Activated CD8-positive, alpha-beta T cell treated with anti-CD3 and anti-CD28 coated beads, Interleukin-2, amount 10 ng/mL, durations not matched to agents 7 days and 5 days (primary cell): ENCODE measurements at regions not wholly inside any gene's neighbourhood (a gene's known extent, or its start where the extent isn't known, plus 50 kb on each side); places are given as distances from the start of the nearest gene placed in this dataset.

Experiments
- ATAC-seq: fragments of 150-1000 bp; cut with Tn5 transposase; one replicate; pipeline ENCODE4 v1.10.0; 2021; ENCODE audit warnings: moderate library complexity
- CTCF ChIA-PET: fragments of 350-600 bp; sonication (Branson Sonifier 250); formaldehyde crosslinking; loops from one replicate; lab custom pipeline; 2021; ENCODE audit warnings: antibody characterized with exemption; lab: Charles Lee
- POLR2A ChIA-PET: fragments of 350-600 bp; sonication (Branson Sonifier 250); formaldehyde crosslinking; loops from one replicate; lab custom pipeline; 2021; ENCODE audit warnings: antibody characterized with exemption; lab: Charles Lee
- DNase-seq: peaks from one replicate; pipeline ENCODE4 v3.0.0-alpha.2; 2020
- H3K27ac Mint-ChIP-seq: one replicate; pipeline ENCODE4 v1.8.0; 2021; ENCODE audit warnings: mild to moderate bottlenecking, mixed read lengths
- H3K27me3 Mint-ChIP-seq: one replicate; pipeline ENCODE4 v1.8.0; 2021; ENCODE audit warnings: low read depth, mixed read lengths
- H3K36me3 Mint-ChIP-seq: one replicate; pipeline ENCODE4 v1.8.0; 2021; ENCODE audit warnings: low read depth, mixed read lengths
- H3K4me1 Mint-ChIP-seq: one replicate; pipeline ENCODE4 v1.8.0; 2021; ENCODE audit warnings: low read depth, mixed read lengths
- H3K4me3 Mint-ChIP-seq: one replicate; pipeline ENCODE4 v1.8.0; 2021; ENCODE audit warnings: mild to moderate bottlenecking, mixed read lengths
- H3K9me3 Mint-ChIP-seq: one replicate; pipeline ENCODE4 v1.8.0; 2022; ENCODE audit warnings: mixed read lengths; ENCODE audit not compliant: insufficient read depth

DNA sequence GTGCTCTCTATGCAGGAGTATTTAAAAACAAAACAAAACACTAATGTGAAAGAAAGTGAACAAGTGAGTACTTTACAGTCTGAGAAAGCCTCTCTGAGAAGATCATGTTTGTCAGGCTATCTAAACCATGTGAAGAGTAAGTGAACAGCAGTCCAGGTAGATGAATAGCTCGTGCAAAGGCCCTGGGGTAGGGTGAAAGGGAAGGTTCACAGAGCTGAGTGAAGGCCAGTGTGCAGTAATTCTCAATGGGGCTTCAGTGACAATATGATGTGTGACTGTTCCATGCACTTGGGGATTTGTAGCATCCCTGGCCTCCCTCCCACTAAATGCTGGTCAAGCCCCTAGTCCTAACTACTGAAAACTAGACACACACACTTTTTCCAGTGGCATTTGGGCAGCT lies 488.9 kb upstream of the JARID2 start:
- ChIA-PET POLR2A (no interaction called here), CTCF (no interaction called here)
- Mint-ChIP-seq H3K9me3 (no peaks in the 10 kb centered on the region), H3K27me3 (peaks cover 3% of the 10 kb centered on the region), H3K36me3 (no peaks in the 10 kb centered on the region), H3K27ac (no peak overlapping the region), H3K4me1 (peaks cover 2% of the 10 kb centered on the region), H3K4me3 (no peak overlapping the region)
- DNase-seq = no peak
- ATAC-seq = no peak

DNA sequence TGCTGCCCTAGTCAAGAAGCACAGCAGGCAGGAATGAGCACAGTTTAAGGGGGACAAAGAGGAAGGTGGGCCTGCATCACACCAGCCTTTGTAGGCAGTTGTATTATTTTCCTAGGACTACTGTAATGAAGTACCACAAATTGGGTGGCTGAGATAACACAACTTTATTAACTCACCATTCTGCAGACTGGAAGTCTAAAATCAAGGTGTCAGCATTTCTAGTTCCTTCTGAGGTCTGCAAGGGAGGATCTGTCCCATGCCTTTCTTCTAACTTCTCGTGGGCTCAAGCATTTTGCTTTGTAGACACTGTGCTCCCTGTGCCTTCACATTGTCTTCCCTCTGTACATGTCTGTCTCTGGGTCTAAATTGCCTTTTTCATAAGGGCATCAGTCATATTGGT lies 488.5 kb upstream of the JARID2 start:
- ChIA-PET CTCF (no interaction called here), POLR2A (no interaction called here)
- H3K36me3 Mint-ChIP-seq = no peaks in the 10 kb centered on the region
- H3K27ac Mint-ChIP-seq = no peak overlapping the region
- H3K9me3 Mint-ChIP-seq = no peaks in the 10 kb centered on the region
- peaks cover 2% of the 10 kb centered on the region for H3K4me1 Mint-ChIP-seq
- no peak overlapping the region for H3K4me3 Mint-ChIP-seq
- DNase-seq (no peak), ATAC-seq (no peak)
- H3K27me3 Mint-ChIP-seq = peaks cover 3% of the 10 kb centered on the region

DNA sequence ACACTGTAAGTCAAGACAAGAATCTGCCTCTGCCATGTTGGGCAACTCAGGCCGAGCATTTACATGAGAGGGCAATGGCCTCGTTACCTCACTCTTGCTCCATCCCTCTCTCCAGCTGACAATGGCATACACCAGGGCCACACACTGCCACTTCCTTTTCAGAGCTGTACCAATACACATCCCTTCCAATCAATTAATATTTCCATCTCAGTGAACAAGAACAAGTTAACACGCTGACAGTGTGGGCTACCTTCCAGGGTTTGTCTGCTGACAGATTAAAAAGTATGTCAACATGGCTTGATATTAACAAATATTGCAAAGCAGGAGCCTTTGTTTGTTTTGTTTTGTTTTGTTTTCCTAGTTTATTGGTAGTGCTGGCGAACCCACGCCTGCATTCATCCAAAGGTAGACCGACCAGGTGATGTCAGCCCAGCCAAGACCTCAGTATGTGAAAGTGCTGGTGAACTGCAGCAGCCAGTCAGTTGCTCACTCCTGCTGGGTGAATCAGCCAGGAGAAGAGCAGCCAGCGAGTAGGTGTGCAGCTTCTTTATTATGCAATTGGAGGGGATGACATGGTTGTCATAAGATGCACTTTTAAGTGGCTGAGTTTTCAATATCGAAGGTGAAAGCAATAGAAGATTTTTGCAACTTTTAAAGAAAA lies 487.3 kb upstream of the JARID2 start:
- Mint-ChIP-seq H3K4me3 (no peak overlapping the region), H3K27me3 (peaks cover 3% of the 10 kb centered on the region), H3K36me3 (no peaks in the 10 kb centered on the region), H3K9me3 (no peaks in the 10 kb centered on the region), H3K4me1 (peaks cover 2% of the 10 kb centered on the region), H3K27ac (no peak overlapping the region)
- POLR2A ChIA-PET = interaction anchor here (0.6 kb wide), 1 partner anchor 479 kb away, joined by 4 read pairs; no protein-coding TSS in a partner anchor
- DNase-seq (no peak), ATAC-seq (no peak)
- CTCF ChIA-PET = no interaction called here

DNA sequence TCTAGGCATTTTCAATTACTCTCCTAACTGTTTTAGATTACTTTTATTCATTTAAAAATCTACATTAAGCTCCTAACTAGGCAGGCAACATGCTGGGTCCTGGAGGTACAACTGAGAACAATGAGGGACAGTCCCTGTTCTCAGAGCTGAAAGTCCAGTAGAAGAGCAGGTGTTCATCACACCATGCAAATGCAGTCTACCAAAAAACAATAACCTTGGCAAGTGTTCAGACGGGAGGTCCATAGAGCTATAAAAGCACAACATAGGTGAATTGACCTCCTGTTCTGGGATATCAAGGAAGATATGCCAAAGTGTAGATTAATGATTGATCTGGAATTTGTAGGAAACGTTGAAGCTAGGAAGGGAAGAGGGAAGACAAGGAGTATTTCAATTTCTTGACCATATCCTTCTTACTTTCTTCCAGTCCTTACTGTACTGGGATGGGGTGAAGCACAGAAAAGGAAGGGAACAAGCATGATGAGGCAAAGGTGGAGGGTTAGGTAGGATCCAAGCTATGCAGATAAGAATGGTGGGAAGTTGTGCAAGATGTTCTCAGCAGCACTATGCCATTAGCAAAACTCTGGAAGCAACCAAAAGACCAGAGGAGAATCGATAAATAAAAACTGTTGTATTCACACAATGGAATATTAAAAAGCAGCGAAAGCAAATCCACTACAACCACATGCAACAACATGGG lies 485.7 kb upstream of the JARID2 start:
- Mint-ChIP-seq H3K36me3 (no peaks in the 10 kb centered on the region), H3K27me3 (peaks cover 3% of the 10 kb centered on the region), H3K9me3 (no peaks in the 10 kb centered on the region), H3K4me3 (no peak overlapping the region), H3K27ac (no peak overlapping the region), H3K4me1 (no peaks in the 10 kb centered on the region)
- POLR2A ChIA-PET = no interaction called here
- CTCF ChIA-PET = no interaction called here
- ATAC-seq = no peak
- DNase-seq = no peak

DNA sequence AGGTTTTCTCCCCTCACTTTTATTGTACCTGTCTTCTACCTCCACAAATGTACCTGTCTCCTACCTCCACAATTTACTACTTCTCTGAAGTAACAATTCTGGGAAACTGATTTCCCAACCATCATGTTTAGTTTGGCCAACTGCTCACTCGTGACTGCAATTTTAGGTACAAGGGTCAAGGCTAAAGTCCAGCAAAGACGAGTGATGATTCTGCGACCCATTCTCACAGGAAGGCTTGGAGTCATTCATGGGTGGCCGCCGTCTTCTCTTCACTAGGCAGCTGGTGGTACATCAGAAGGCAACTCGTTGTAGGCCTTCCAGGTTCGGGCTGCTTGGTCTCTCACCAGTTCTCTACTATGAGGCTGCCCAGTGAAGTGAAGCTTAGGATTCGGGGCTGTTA lies 483.8 kb upstream of the JARID2 start:
- Mint-ChIP-seq H3K27ac (no peak overlapping the region), H3K27me3 (peaks cover 3% of the 10 kb centered on the region), H3K4me3 (no peak overlapping the region), H3K4me1 (no peaks in the 10 kb centered on the region), H3K36me3 (no peaks in the 10 kb centered on the region), H3K9me3 (no peaks in the 10 kb centered on the region)
- POLR2A ChIA-PET = no interaction called here
- DNase-seq (no peak), ATAC-seq (no peak)
- CTCF ChIA-PET = no interaction called here

DNA sequence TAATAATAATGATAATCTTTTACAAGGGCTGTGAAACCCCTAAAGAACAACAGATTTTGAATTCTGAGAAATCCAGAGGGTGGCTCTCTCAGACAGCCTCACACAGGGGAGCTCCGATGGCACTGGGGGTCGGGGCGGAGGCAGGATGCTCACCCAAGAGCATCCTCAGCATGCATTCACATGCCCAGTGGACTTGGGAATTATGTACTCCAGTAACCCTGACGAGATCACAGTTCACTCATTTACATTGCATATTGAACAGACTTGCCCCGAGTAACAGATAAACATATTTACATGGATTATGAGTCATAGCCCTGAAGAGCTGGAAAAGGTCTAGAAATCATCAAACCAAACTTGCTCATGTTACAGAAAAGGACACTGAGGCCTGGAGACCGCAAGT lies 482.7 kb upstream of the JARID2 start:
- ChIA-PET CTCF (no interaction called here), POLR2A (no interaction called here)
- H3K9me3 Mint-ChIP-seq = no peaks in the 10 kb centered on the region
- no peak overlapping the region for H3K4me3 Mint-ChIP-seq
- H3K27ac Mint-ChIP-seq = no peak overlapping the region
- H3K36me3 Mint-ChIP-seq = no peaks in the 10 kb centered on the region
- ATAC-seq (no peak), DNase-seq (no peak)
- peaks cover 3% of the 10 kb centered on the region for H3K27me3 Mint-ChIP-seq
- no peaks in the 10 kb centered on the region for H3K4me1 Mint-ChIP-seq

DNA sequence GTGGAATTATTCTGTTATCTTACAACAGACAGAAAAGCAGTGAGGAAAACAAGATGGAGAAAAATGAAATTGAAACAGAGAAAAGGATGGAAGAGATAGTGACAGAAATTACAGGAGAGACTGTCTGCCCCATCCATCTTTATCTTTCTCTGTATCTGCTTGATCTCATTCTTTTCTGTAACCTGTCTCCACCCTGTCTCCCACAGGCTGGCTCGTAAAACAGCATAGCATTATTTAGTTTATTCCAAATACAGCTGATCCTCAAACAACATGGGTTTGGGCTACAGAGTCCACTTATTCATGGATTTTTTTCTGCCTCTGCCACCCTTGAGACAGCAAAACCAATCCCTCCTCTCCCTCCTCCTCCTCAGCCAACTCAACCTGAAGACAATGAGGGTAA lies 482.3 kb upstream of the JARID2 start:
- Mint-ChIP-seq H3K4me1 (no peaks in the 10 kb centered on the region), H3K4me3 (no peak overlapping the region), H3K9me3 (no peaks in the 10 kb centered on the region), H3K36me3 (no peaks in the 10 kb centered on the region), H3K27me3 (peaks cover 3% of the 10 kb centered on the region), H3K27ac (no peak overlapping the region)
- DNase-seq = no peak
- ChIA-PET CTCF (no interaction called here), POLR2A (no interaction called here)
- ATAC-seq = no peak

DNA sequence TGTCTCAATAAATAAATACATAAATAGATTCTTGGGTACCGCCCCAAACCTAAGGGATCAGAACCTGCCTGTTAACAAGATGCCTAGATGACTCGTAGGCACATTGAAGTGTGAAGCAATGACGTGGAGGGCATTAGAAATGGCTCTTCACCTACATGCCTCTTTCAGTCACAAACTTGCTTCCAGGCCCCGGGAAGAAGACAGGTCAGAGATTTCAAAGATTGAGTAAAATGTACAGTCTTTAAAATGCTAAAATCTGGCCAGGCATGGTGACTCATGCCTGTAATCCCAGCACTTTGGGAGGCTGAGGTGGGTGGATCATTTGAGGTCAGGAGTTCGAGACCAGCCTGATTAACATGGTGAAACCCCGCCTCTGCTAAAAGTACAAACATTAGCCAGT lies 480.8 kb upstream of the JARID2 start:
- no peak for DNase-seq
- no peaks in the 10 kb centered on the region for H3K36me3 Mint-ChIP-seq
- no peak overlapping the region for H3K4me3 Mint-ChIP-seq
- peaks cover 3% of the 10 kb centered on the region for H3K27me3 Mint-ChIP-seq
- ChIA-PET POLR2A (no interaction called here), CTCF (no interaction called here)
- no peak for ATAC-seq
- H3K9me3 Mint-ChIP-seq = no peaks in the 10 kb centered on the region
- no peak overlapping the region for H3K27ac Mint-ChIP-seq
- peaks cover 3% of the 10 kb centered on the region for H3K4me1 Mint-ChIP-seq

DNA sequence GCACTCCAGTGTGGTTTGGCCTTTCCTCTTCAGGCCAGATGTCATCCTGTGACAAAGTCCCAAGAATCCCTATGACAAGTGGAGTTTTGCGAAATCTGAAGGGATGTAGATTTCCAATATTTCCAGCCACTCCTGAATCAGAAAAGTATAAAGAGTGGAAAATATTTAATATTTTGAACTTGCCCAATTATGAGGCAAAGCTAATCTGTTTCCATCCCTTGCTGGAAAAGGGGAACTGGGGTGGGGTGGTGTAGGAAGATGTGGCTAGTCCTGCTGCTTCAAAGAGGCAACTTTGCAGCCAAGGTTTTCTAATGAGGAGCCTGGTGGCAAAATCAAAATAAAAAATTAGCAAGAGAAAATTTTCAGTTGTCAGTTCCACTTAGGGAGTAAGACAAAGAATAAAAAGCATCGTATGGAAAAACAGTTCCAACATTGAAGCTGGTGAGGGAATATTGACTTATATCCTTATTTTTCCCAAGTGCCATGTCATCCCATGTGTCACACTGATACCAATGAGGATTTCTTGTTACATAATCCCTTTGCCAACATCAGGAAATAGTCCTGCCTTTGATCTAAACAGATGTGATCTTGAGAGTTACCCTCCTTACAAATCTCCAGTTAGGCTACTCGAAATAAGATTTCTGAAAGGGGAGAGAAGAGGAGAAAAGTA lies 480.0 kb upstream of the JARID2 start:
- H3K9me3 Mint-ChIP-seq = no peaks in the 10 kb centered on the region
- CTCF ChIA-PET = no interaction called here
- ATAC-seq = no peak

DNA sequence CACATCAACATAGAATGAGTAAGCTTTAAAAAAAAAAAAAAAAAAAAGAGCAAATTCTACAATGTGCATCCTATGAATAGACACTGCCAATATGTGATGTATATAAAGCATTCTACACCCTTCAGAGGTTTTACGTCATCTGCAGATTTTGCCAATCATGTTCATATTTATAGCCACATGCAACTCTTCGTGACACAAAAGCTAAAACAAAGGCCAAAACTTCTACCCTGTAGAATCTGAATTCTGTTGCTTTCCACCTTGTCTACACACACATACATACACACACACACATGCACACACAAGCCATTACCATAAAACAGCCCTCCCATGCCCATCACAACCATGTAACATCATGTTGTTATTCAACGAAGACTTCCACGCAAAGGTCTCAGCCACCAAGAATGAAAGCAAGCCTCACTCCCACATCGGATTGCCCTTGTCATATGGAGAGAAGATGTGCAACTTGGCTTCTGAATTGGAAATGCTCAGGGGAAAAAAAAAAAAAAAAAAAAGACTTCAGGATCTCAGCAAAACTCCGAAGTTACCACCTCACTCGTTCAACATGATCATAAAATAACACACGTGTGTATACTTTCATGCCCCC lies 479.4 kb upstream of the JARID2 start:
- Mint-ChIP-seq H3K4me3 (no peak overlapping the region), H3K27me3 (no peaks in the 10 kb centered on the region), H3K4me1 (peaks cover 4% of the 10 kb centered on the region), H3K9me3 (no peaks in the 10 kb centered on the region), H3K27ac (no peak overlapping the region), H3K36me3 (no peaks in the 10 kb centered on the region)
- ATAC-seq (no peak), DNase-seq (no peak)
- POLR2A ChIA-PET = no interaction called here
- CTCF ChIA-PET = no interaction called here

More for the DNA sequence above, 480.0 kb upstream of the JARID2 start:
- no peaks in the 10 kb centered on the region for H3K36me3 Mint-ChIP-seq
- peaks cover 4% of the 10 kb centered on the region for H3K4me1 Mint-ChIP-seq
- H3K27ac Mint-ChIP-seq = no peak overlapping the region
- H3K27me3 Mint-ChIP-seq = peaks cover 3% of the 10 kb centered on the region
- DNase-seq = no peak
- POLR2A ChIA-PET = no interaction called here
- no peak overlapping the region for H3K4me3 Mint-ChIP-seq

DNA sequence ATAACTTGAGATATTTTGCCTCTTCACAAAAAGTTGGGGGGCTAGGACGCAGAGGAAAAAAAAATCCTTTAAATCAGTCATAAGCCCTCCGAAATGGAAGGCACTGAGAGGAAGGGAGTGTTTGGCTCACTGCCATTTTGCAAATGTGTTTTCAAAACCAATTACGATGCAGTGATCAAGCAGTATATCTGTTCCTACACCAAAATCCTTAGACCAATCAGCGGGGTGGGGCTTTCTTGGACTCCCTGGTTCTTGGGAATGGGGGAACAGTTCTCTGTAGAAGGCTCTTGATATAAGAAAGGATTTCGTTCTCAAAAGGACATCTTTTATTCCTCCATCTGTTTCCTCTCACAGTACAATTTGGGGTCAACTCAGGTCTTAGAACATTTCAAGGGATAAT lies 478.6 kb upstream of the JARID2 start:
- ChIA-PET CTCF (no interaction called here), POLR2A (no interaction called here)
- Mint-ChIP-seq H3K4me3 (no peak overlapping the region), H3K27me3 (peaks cover 2% of the 10 kb centered on the region), H3K9me3 (no peaks in the 10 kb centered on the region), H3K36me3 (no peaks in the 10 kb centered on the region), H3K4me1 (peaks cover 4% of the 10 kb centered on the region), H3K27ac (no peak overlapping the region)
- ATAC-seq = no peak
- DNase-seq = no peak

DNA sequence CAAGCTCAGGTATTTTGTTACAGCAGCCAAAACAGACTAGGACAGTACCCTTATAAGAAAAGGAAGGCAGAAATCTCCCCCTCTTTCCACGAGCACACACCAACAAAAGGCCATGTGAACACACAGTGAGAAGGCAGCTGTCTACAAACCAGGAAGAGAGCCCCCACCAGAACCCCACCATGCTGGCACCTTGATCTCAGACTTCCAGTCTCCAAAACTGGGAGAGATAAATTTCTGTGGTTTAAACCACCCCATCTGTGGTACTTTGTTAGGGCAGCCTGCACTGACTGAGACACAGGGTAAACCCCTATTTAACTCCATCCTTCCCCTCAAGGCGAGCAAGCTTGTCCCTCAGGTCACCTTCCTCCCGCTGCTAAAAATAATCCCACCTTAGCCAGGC lies 475.8 kb upstream of the JARID2 start:
- Mint-ChIP-seq H3K4me1 (peaks cover 4% of the 10 kb centered on the region), H3K27me3 (peaks cover 3% of the 10 kb centered on the region), H3K4me3 (no peak overlapping the region), H3K27ac (no peak overlapping the region), H3K9me3 (no peaks in the 10 kb centered on the region), H3K36me3 (no peaks in the 10 kb centered on the region)
- ChIA-PET POLR2A (no interaction called here), CTCF (no interaction called here)
- no peak for ATAC-seq
- no peak for DNase-seq
